ENCODE measurements at regions not wholly inside any gene's neighbourhood (a gene's known extent, or its start where the extent isn't known, plus 50 kb on each side); places are given as distances from the start of the nearest gene placed in this dataset.

- TF ChIP-seq, protein P1, sequence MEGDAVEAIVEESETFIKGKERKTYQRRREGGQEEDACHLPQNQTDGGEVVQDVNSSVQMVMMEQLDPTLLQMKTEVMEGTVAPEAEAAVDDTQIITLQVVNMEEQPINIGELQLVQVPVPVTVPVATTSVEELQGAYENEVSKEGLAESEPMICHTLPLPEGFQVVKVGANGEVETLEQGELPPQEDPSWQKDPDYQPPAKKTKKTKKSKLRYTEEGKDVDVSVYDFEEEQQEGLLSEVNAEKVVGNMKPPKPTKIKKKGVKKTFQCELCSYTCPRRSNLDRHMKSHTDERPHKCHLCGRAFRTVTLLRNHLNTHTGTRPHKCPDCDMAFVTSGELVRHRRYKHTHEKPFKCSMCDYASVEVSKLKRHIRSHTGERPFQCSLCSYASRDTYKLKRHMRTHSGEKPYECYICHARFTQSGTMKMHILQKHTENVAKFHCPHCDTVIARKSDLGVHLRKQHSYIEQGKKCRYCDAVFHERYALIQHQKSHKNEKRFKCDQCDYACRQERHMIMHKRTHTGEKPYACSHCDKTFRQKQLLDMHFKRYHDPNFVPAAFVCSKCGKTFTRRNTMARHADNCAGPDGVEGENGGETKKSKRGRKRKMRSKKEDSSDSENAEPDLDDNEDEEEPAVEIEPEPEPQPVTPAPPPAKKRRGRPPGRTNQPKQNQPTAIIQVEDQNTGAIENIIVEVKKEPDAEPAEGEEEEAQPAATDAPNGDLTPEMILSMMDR (IDR thresholded peaks at IDR 0.05), result no peak
- TF ChIP-seq POLR2A (IDR thresholded peaks at IDR 0.05) (no peak), EP300 (IDR thresholded peaks at IDR 0.05) (no peak)
Measured at GRCh38 chr6:170179616-170180324, 111.1 kb downstream of the DLL1 start.

Measured in gastroesophageal sphincter (tissue), 3 donors.